Hepatocyte (in vitro differentiated cells): ENCODE measurements at regions not wholly inside any gene's neighbourhood (a gene's known extent, or its start where the extent isn't known, plus 50 kb on each side); places are given as distances from the start of the nearest gene placed in this dataset.

Experiments
- EZH2 ChIP-seq: fragments of 200-600 bp; sonication (generic); IDR thresholded peaks from 2 replicates; pipeline ENCODE4 v1.6.1; 2016; ENCODE audit warnings: antibody characterized with exemption, mild to moderate bottlenecking, borderline replicate concordance
- TF ChIP-seq, protein P1 (sequence below): fragments of 200-600 bp; sonication (generic); IDR thresholded peaks from 2 replicates; pipeline ENCODE4 v1.5.1; 2016; ENCODE audit warnings: antibody characterized with exemption, mild to moderate bottlenecking; ENCODE audit not compliant: poor library complexity

DNA sequence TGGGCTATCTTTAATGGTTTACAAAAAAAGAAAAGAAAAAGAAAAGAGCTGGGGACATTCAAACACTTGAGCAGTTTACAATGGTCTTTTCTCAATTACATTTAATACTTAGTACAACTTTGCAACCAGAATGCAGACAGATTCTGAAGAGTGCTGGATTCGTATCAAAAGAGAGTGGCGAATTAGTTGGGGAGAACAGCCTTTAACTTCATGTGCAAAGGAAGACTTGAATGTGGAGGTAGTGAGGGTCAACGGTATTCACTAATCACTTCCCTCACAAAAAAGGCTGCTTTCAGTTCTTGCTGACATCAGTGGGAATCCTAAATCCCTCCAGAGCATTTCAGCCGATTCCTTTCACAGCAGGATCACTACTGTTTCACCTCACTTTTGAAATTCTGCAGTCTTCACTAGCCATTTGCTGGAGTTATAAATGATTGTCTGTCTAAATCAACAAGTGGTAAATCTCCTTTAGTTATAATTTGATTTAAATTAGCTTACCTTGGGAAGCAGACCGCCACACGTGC lies 323.0 kb upstream of the SEMA6D start:
- TF ChIP-seq, protein P1, sequence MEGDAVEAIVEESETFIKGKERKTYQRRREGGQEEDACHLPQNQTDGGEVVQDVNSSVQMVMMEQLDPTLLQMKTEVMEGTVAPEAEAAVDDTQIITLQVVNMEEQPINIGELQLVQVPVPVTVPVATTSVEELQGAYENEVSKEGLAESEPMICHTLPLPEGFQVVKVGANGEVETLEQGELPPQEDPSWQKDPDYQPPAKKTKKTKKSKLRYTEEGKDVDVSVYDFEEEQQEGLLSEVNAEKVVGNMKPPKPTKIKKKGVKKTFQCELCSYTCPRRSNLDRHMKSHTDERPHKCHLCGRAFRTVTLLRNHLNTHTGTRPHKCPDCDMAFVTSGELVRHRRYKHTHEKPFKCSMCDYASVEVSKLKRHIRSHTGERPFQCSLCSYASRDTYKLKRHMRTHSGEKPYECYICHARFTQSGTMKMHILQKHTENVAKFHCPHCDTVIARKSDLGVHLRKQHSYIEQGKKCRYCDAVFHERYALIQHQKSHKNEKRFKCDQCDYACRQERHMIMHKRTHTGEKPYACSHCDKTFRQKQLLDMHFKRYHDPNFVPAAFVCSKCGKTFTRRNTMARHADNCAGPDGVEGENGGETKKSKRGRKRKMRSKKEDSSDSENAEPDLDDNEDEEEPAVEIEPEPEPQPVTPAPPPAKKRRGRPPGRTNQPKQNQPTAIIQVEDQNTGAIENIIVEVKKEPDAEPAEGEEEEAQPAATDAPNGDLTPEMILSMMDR: no peak
- TF ChIP-seq EZH2: no peak
